HEK293T (cell line): ENCODE measurements at regions not wholly inside any gene's neighbourhood (a gene's known extent, or its start where the extent isn't known, plus 50 kb on each side); places are given as distances from the start of the nearest gene placed in this dataset.

Experiments used
- ARNT ChIP-seq: fragments of 450-650 bp; IDR thresholded peaks from 2 replicates; pipeline ENCODE4 v1.6.1; 2017; ENCODE audit warnings: mild to moderate bottlenecking
- BHLHE40 ChIP-seq: fragments of 450-650 bp; IDR thresholded peaks from 2 replicates; pipeline ENCODE4 v1.6.1; 2016; ENCODE audit warnings: mild to moderate bottlenecking, moderate library complexity, borderline replicate concordance
- FOXA1 ChIP-seq: fragments of 450-650 bp; IDR thresholded peaks from 2 replicates; pipeline ENCODE4 v1.6.1; 2016; ENCODE audit warnings: mild to moderate bottlenecking
- FOXK2 ChIP-seq: fragments of 450-650 bp; IDR thresholded peaks from 2 replicates; pipeline ENCODE4 v1.6.1; 2016; ENCODE audit warnings: mild to moderate bottlenecking
- FOXM1 ChIP-seq: fragments of 450-650 bp; IDR thresholded peaks from 2 replicates; pipeline ENCODE4 v1.6.1; 2017; ENCODE audit warnings: mild to moderate bottlenecking, borderline replicate concordance
- HDGF ChIP-seq: fragments of 450-650 bp; IDR thresholded peaks from 2 replicates; pipeline ENCODE4 v1.6.1; 2017; ENCODE audit warnings: antibody characterized with exemption, borderline replicate concordance
- L3MBTL2 ChIP-seq: fragments of 450-650 bp; conservative IDR thresholded peaks from 2 replicates; pipeline ENCODE4 v1.6.1; 2016; ENCODE audit warnings: mild to moderate bottlenecking
- LEF1 ChIP-seq: fragments of 450-650 bp; IDR thresholded peaks from 2 replicates; pipeline ENCODE4 v1.6.1; 2017; ENCODE audit warnings: mild to moderate bottlenecking, borderline replicate concordance
- SUZ12 ChIP-seq: fragments of 450-650 bp; IDR thresholded peaks from 2 replicates; pipeline ENCODE4 v1.6.1; 2016; ENCODE audit warnings: mild to moderate bottlenecking
- TARDBP ChIP-seq: fragments of 450-650 bp; IDR thresholded peaks from 2 replicates; pipeline ENCODE4 v1.6.1; 2016

- TF ChIP-seq ARNT (no peak), BHLHE40 (no peak), HDGF (no peak), TARDBP (no peak), FOXK2 (no peak), FOXA1 (no peak), SUZ12 (no peak), L3MBTL2 (no peak), FOXM1 (no peak), LEF1 (no peak)
Observed at GRCh38 chr4:18945464-18945863, 923.9 kb upstream of the LCORL start.
